GM12878 (cell line): ENCODE measurements at regions not wholly inside any gene's neighbourhood (a gene's known extent, or its start where the extent isn't known, plus 50 kb on each side); places are given as distances from the start of the nearest gene placed in this dataset.

Source experiments
- ATAC-seq: fragments of 200-7000 bp; cut with Tn5 transposase; 3 replicates; pipeline ENCODE4 v1.9.1; 2020; ENCODE audit warnings: mild to moderate bottlenecking, moderate library complexity
- BruUV-seq: library from RNA; stranded (reverse); fragments of 400-500 nt; replicated peaks from 2 replicates; lab custom pipeline; 2021; lab: Mats Ljungman, UMichigan
- CTCF ChIA-PET: fragments of 300-600 bp; sonication (Branson Sonifier 250); formaldehyde crosslinking; extraction: SDS; loops from one replicate; lab custom pipeline; 2021; ENCODE audit warnings: inconsistent platforms; lab: Yijun Ruan, JAX
- POLR2A ChIA-PET: fragments of 350-600 bp; formaldehyde crosslinking; extraction: SDS; loops from one replicate; lab custom pipeline; 2021; ENCODE audit warnings: inconsistent platforms; lab: Charles Lee
- RAD21 ChIA-PET: fragments of 300-600 bp; sonication (Branson Sonifier 250); formaldehyde crosslinking; loops from one replicate; lab custom pipeline; 2023; ENCODE audit warnings: antibody characterized with exemption; ENCODE audit not compliant: unreplicated experiment; lab: Charles Lee
- SMC1A ChIA-PET: fragments of 300-600 bp; sonication (Branson Sonifier 250); formaldehyde crosslinking; loops from one replicate; lab custom pipeline; 2023; ENCODE audit not compliant: unreplicated experiment, uncharacterized antibody; lab: Charles Lee
- DNase-seq: peaks from one replicate; pipeline ENCODE4 v3.0.0-alpha.2; 2011; ENCODE audit warnings: low read depth, low spot score
- FAIRE-seq: peaks from 3 replicates; lab custom pipeline; 2011; peaks lifted over from hg19 to GRCh38; lab: Jason Lieb, UNC
- H2AFZ ChIP-seq: 2 replicates; pipeline ENCODE4 v1.6.0; 2011; ENCODE audit warnings: low read depth, low read length, control low read depth; ENCODE audit not compliant: control insufficient read depth
- H3K27ac ChIP-seq: 2 replicates; pipeline ENCODE4 v1.5.1; 2011; ENCODE audit warnings: control low read depth; ENCODE audit not compliant: control insufficient read depth, insufficient read depth
- H3K27me3 ChIP-seq, 2 experiments: replicated peaks in 1 of 2; 2 replicates each; pipeline versions ENCODE4 v1.6.0 to v1.6.1; 2011; ENCODE audit warnings: low read length in 1 of 2; ENCODE audit not compliant: control insufficient read depth in 2 of 2, insufficient read depth in 2 of 2
- H3K36me3 ChIP-seq, 2 experiments: 2 replicates each; pipeline ENCODE4 v1.5.1; 2011; ENCODE audit warnings: low read length in 1 of 2; ENCODE audit not compliant: control insufficient read depth in 2 of 2, insufficient read depth in 2 of 2
- H3K4me1 ChIP-seq: 2 replicates; pipeline ENCODE4 v1.6.1; 2011; ENCODE audit warnings: mild to moderate bottlenecking, low read length, moderate library complexity, mixed read lengths; ENCODE audit not compliant: control insufficient read depth, insufficient read depth
- H3K4me2 ChIP-seq: 2 replicates; pipeline ENCODE4 v1.6.0; 2011; ENCODE audit warnings: control low read depth; ENCODE audit not compliant: control insufficient read depth, insufficient read depth
- H3K4me3 ChIP-seq: fragments of 200-600 bp; sonication (generic); 2 replicates; pipeline ENCODE4 v1.5.1; 2016
- H3K79me2 ChIP-seq: 2 replicates; pipeline ENCODE4 v1.6.0; 2011; ENCODE audit warnings: low read length; ENCODE audit not compliant: control insufficient read depth, insufficient read depth
- H3K9ac ChIP-seq: 2 replicates; pipeline ENCODE4 v1.8.0; 2011; ENCODE audit warnings: low read length, control low read depth, mixed read lengths; ENCODE audit not compliant: control insufficient read depth, insufficient read depth
- H3K9me3 ChIP-seq: replicated peaks from 3 replicates; pipeline ENCODE4 v1.5.1; 2011; ENCODE audit warnings: mild to moderate bottlenecking, low read length; ENCODE audit not compliant: control insufficient read depth, insufficient read depth
- H4K20me1 ChIP-seq: 2 replicates; pipeline ENCODE4 v1.6.0; 2011; ENCODE audit not compliant: control insufficient read depth, insufficient read depth
- CBFB ChIP-seq: IDR thresholded peaks from 2 replicates; pipeline ENCODE4 v1.6.1; 2016; ENCODE audit warnings: antibody characterized with exemption, low read depth
- EP300 ChIP-seq, 2 experiments: fragments of 150-350 bp in 1 of 2; IDR thresholded peaks; 2 replicates each; pipeline ENCODE4 v1.6.1; 2011 to 2012; ENCODE audit warnings: low read depth in 2 of 2, low read length in 2 of 2, borderline replicate concordance in 1 of 2, improper control_type of control experiment in 1 of 2, inconsistent platforms in 1 of 2; ENCODE audit not compliant: control insufficient read depth in 1 of 2
- HDGF ChIP-seq: fragments of 450-650 bp; IDR thresholded peaks from 2 replicates; pipeline ENCODE4 v1.6.1; 2016; ENCODE audit warnings: antibody characterized with exemption
- IKZF2 ChIP-seq, 2 experiments: fragments of 450-650 bp; IDR thresholded peaks; 2 replicates each; pipeline ENCODE4 v1.6.1; 2017; ENCODE audit warnings: mild to moderate bottlenecking in 2 of 2, moderate library complexity in 2 of 2
- NR2C2 ChIP-seq: IDR thresholded peaks from 2 replicates; pipeline ENCODE4 v1.6.1; 2011; ENCODE audit warnings: borderline replicate concordance, low read depth; ENCODE audit not compliant: control insufficient read depth, insufficient read length
- PAX5 ChIP-seq: IDR thresholded peaks from 2 replicates; pipeline ENCODE4 v1.6.1; 2011; ENCODE audit warnings: low read depth, low read length, borderline replicate concordance
- PAX8 ChIP-seq: fragments of 450-650 bp; IDR thresholded peaks from 2 replicates; pipeline ENCODE4 v1.6.1; 2017; ENCODE audit warnings: mild to moderate bottlenecking, moderate library complexity
- RFX5 ChIP-seq: IDR thresholded peaks from 2 replicates; pipeline ENCODE4 v1.6.1; 2011; ENCODE audit warnings: low read depth, low read length, improper control_type of control experiment
- SKIL ChIP-seq: fragments of 450-650 bp; IDR thresholded peaks from 2 replicates; pipeline ENCODE4 v1.6.1; 2017; ENCODE audit warnings: mild to moderate bottlenecking, low read depth, inconsistent platforms; ENCODE audit not compliant: poor library complexity, severe bottlenecking
- SREBF1 ChIP-seq: IDR thresholded peaks from 2 replicates; pipeline ENCODE4 v1.6.1; 2012; ENCODE audit warnings: mild to moderate bottlenecking, low read length
- SUPT20H ChIP-seq: IDR thresholded peaks from 2 replicates; pipeline ENCODE4 v1.6.1; 2011; ENCODE audit warnings: low read depth, mild to moderate bottlenecking, low read length, moderate library complexity, borderline replicate concordance; ENCODE audit not compliant: control insufficient read depth
- TARDBP ChIP-seq: IDR thresholded peaks from 2 replicates; pipeline ENCODE4 v1.6.1; 2016; ENCODE audit warnings: borderline replicate concordance
- ZNF622 ChIP-seq: fragments of 450-650 bp; IDR thresholded peaks from 2 replicates; pipeline ENCODE4 v1.6.1; 2017; ENCODE audit warnings: mild to moderate bottlenecking, inconsistent platforms
- WGBS: methylation state at CpG from one replicate; pipeline ENCODE4 v1.1.6; 2016; ENCODE audit warnings: low lambda C conversion rate; ENCODE audit not compliant: insufficient replicate concordance, insufficient coverage; ENCODE audit errors: missing lambda C conversion rate; 5-methylcytosine and 5-hydroxymethylcytosine counted together
- in situ Hi-C: fragments of 300-500 bp; cut with MboI; formaldehyde crosslinking; loops from 9 replicates; pipeline ENCODE4 v1.14.3; 2018; ENCODE audit warnings: mixed read lengths
- intact Hi-C: fragments of 100-400 bp; cut with micrococcal nuclease; formaldehyde crosslinking; loops from one replicate; pipeline ENCODE4 v1.14.2; 2022; ENCODE audit not compliant: unreplicated experiment
- TF ChIP-seq, protein P1 (sequence below): fragments of 450-650 bp; IDR thresholded peaks from 2 replicates; pipeline ENCODE4 v1.6.1; 2016; ENCODE audit warnings: mild to moderate bottlenecking
- TF ChIP-seq, protein P2 (sequence below): fragments of 450-650 bp; IDR thresholded peaks from 2 replicates; pipeline ENCODE4 v1.6.1; 2016; ENCODE audit warnings: mild to moderate bottlenecking, moderate library complexity, borderline replicate concordance

- intact Hi-C loops (no loop called here), in situ Hi-C loops (no loop called here)
- Histone ChIP-seq H3K79me2 (no peaks in the 10 kb centered on the region), H3K27ac (no peak overlapping the region), H3K36me3 (no peaks in the 10 kb centered on the region), H3K4me3 (no peak overlapping the region), H2AFZ (no peak overlapping the region), H4K20me1 (no peaks in the 10 kb centered on the region), H3K9ac (no peak overlapping the region), H3K4me1 (no peaks in the 10 kb centered on the region), H3K4me2 (no peak overlapping the region), H3K27me3 (no peaks in the 10 kb centered on the region), H3K9me3 (no peaks in the 10 kb centered on the region)
- ATAC-seq, result no peak
- WGBS, result 76% methylated on average over 9 of the region's 9 CpGs
- FAIRE-seq, result no peak
- BruUV-seq, result no TSS peak
- CTCF ChIA-PET, result no interaction called here
- SMC1A ChIA-PET, result no interaction called here
- RAD21 ChIA-PET, result no interaction called here
- no peak for DNase-seq
- POLR2A ChIA-PET, result no interaction called here
- TF ChIP-seq PAX8 (no peak), IKZF2 (IDR thresholded peaks at IDR 0.05) (no peak), CBFB (no peak), PAX5 (no peak), SUPT20H (no peak), SKIL (no peak), ZNF622 (no peak), NR2C2 (no peak), RFX5 (no peak), EP300 (IDR thresholded peaks at IDR 0.05; ENCODE audit: borderline replicate concordance in 1 of 2, control insufficient read depth in 1 of 2, low read depth in 2 of 2, low read length in 2 of 2) (no peak), SREBF1 (no peak), HDGF (no peak), TARDBP (no peak)
- TF ChIP-seq, protein P1, sequence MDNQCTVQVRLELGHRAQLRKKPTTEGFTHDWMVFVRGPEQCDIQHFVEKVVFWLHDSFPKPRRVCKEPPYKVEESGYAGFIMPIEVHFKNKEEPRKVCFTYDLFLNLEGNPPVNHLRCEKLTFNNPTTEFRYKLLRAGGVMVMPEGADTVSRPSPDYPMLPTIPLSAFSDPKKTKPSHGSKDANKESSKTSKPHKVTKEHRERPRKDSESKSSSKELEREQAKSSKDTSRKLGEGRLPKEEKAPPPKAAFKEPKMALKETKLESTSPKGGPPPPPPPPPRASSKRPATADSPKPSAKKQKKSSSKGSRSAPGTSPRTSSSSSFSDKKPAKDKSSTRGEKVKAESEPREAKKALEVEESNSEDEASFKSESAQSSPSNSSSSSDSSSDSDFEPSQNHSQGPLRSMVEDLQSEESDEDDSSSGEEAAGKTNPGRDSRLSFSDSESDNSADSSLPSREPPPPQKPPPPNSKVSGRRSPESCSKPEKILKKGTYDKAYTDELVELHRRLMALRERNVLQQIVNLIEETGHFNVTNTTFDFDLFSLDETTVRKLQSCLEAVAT, result no peak
- TF ChIP-seq, protein P2, sequence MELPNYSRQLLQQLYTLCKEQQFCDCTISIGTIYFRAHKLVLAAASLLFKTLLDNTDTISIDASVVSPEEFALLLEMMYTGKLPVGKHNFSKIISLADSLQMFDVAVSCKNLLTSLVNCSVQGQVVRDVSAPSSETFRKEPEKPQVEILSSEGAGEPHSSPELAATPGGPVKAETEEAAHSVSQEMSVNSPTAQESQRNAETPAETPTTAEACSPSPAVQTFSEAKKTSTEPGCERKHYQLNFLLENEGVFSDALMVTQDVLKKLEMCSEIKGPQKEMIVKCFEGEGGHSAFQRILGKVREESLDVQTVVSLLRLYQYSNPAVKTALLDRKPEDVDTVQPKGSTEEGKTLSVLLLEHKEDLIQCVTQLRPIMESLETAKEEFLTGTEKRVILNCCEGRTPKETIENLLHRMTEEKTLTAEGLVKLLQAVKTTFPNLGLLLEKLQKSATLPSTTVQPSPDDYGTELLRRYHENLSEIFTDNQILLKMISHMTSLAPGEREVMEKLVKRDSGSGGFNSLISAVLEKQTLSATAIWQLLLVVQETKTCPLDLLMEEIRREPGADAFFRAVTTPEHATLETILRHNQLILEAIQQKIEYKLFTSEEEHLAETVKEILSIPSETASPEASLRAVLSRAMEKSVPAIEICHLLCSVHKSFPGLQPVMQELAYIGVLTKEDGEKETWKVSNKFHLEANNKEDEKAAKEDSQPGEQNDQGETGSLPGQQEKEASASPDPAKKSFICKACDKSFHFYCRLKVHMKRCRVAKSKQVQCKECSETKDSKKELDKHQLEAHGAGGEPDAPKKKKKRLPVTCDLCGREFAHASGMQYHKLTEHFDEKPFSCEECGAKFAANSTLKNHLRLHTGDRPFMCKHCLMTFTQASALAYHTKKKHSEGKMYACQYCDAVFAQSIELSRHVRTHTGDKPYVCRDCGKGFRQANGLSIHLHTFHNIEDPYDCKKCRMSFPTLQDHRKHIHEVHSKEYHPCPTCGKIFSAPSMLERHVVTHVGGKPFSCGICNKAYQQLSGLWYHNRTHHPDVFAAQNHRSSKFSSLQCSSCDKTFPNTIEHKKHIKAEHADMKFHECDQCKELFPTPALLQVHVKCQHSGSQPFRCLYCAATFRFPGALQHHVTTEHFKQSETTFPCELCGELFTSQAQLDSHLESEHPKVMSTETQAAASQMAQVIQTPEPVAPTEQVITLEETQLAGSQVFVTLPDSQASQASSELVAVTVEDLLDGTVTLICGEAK, result no peak
Observed at GRCh38 chr15:69951898-69952555, 145.7 kb downstream of the TLE3 start.
